ENCODE measurements at regions not wholly inside any gene's neighbourhood (a gene's known extent, or its start where the extent isn't known, plus 50 kb on each side); places are given as distances from the start of the nearest gene placed in this dataset.
"Not testable (repeated sequence)": the region's sequence is repeated elsewhere in the genome, so short reads cannot be mapped to it uniquely, and the experiment has no call there.

- no peak for DNase-seq
These were observed 156.6 kb downstream of the YIPF5 start for GRCh38 chr5:144013816-144014215.

GRCh38 chr5:144015961-144016360, 154.5 kb downstream of the YIPF5 start:
- no peak for DNase-seq

GRCh38 chr5:144017119-144017518, 153.3 kb downstream of the YIPF5 start:
- peak; percentile 90 to 97 for DNase-seq

GRCh38 chr5:144017631-144018030, 152.8 kb downstream of the YIPF5 start:
- no peak for DNase-seq

- no peak for DNase-seq
These were observed 146.4 kb downstream of the YIPF5 start for GRCh38 chr5:144024090-144024489.

GRCh38 chr5:144024545-144024944, 145.9 kb downstream of the YIPF5 start:
- no peak for DNase-seq

- no peak for DNase-seq
These were observed 144.2 kb downstream of the YIPF5 start for GRCh38 chr5:144026286-144026685.

DNA sequence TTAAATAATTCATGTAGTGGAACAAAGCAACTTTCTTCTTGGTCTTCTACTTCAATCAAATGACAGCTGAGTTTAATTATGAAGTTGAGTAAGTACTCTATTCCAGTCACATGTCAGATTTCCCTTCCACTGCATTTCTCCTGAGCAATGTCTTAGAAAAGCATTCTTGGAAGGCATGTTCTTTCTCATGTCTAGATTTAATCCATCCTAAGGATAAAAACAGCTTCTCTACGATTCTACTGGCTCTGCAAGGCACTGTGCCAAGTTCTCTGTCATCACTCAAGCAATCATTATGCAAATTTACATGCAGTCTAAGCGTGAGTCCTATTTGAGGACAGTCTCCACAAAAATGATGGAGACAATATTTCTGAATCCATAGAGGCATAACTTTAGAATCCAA, 142.4 kb downstream of the YIPF5 start:
- peak in 1 of 2 experiments; percentile 4 for DNase-seq

DNA sequence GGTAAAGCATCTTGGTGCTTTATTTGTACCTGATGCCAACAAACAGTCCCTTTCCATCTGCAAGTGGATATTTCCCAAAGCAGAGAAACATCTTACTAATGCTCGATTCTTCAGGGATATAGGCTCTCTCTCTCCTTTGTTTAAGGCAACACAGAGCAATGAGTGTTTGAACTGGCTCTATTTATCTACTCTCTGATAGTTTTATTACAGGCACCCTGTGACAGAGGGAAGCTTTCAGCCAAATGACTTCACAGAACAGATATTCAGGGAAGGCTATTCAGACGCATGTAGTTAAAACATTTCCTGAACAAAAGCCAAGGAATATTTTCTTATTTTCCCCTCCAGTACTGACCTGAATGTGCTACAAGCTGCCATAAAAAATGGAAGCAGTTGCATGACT, 141.8 kb downstream of the YIPF5 start:
- DNase-seq = no peak

GRCh38 chr5:144030904-144031303, 139.6 kb downstream of the YIPF5 start:
- DNase-seq = no peak

GRCh38 chr5:144032375-144032774, 138.1 kb downstream of the YIPF5 start:
- DNase-seq = no peak

GRCh38 chr5:144033486-144033885, 137.0 kb downstream of the YIPF5 start:
- DNase-seq = no peak

DNA sequence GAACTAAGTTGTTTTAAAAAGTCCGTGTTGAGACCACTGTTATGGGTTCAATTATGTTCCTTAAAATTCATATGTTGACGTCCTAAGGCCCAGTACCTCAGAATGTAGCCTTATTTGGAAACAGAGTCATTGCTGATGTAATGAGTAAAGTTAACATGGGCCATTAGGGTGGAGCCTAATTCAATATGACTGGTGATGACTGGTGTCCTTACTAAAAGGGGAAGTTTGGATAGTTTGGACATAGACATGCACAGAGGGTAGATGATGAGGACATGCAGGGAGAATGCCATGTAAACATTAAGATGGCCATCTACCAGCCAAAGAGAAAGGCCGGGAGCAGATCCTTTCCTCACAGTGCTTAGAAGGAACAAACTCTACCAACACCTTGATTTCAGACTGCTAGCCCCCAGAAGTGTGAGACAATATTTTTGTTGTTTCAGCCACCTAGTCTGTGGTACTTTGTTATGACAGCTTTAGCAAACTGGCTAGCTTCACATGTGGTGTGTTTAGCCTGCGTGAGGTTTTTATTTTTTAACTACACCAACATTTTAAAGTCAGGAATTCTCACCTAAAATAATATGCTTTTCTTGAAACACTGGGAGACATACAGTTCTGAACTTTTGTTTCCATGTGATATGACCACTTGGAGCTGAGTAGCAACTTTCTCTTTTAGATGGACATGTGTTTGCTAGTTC, 135.3 kb downstream of the YIPF5 start:
- no peak for DNase-seq

- DNase-seq = no peak
These were observed 134.0 kb downstream of the YIPF5 start for GRCh38 chr5:144036476-144036875.

DNA sequence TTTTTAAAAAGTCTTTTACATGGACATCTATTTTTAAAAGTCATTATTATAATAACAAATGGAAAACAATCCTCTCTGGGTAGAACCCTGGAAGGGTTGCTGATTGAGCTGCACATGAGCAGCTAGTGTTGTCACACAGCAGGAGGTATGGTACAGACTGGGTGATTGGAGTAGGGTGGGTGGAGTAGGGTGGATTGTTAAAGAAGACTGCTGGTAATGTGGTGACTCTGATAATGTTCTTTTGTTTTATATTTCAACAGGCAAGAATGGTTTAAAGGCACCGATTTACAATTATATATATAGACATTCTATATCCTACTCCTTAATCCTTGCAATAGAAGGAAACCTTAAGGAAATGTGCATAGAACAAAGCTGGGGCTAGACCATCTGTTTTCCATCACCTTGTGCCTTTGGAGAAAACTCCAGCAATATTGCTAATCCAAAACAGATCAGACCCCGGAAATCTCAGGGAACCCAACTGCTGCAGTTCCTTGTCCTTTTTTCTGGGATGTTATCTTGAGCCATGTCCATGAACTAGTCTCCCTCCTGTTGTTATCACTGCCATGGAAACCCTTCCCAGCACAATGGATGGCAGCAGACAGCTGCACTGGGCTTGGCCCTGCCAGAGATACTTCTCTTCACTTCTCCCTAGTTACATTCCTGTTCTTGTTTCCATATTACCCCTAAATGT, 129.7 kb downstream of the YIPF5 start:
- DNase-seq = peak in 1 of 2 experiments; percentile 1

DNA sequence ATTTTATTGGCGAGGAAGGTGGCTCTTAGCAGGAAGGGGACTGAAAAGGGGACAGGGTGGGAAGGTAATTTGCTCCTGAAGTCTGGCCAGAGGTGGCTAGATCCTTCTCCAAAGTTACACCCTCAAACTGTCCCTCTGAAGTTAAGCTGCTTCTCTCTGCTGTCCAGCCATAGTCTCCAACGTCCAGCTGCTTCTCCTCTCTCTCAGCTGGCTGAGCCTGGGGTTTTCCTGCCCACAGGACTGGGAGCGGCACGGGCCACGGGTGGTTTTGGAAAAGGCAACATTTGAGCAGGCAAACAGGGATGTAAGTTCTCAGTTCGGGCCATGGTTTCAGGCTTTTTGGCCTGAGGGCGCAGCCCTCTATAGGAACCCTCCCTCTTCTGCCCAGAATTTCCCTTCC, 128.3 kb downstream of the YIPF5 start:
- no peak for DNase-seq

DNA sequence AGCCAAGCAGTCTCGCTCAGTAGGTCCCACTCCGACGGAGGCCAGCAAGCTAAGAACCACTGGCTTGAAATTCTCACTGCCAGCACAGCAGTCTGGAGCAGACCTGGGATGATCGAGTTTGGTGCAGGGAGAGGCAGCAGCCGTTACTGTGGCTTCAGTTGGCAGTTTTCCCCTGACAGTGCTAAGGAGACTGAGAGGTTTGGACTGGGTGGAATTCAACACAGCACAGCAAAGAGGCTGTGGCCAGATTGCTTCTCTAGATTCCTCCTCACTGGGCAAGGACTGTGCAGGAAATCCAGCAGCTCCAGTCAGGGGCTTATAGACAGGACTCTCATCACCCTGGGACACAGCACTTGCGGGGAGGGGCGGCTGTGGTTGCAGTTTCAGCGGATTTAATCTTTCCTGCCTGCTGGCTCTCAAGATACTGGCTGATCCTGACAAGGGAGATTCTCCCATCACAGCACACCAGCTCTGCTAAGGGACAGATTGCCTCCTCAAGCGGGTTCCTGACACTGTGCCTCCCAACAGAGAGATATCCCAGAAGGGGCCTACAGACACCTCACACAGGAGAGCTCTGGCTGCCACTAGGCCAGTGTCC, 122.1 kb downstream of the YIPF5 start:
- peak in 1 of 2 experiments; percentile 53 for DNase-seq

GRCh38 chr5:144055391-144055790, 115.1 kb downstream of the YIPF5 start:
- not testable (repeated sequence) for DNase-seq

- DNase-seq = not testable (repeated sequence)
These were observed 110.4 kb downstream of the YIPF5 start for GRCh38 chr5:144060091-144060490.

DNA sequence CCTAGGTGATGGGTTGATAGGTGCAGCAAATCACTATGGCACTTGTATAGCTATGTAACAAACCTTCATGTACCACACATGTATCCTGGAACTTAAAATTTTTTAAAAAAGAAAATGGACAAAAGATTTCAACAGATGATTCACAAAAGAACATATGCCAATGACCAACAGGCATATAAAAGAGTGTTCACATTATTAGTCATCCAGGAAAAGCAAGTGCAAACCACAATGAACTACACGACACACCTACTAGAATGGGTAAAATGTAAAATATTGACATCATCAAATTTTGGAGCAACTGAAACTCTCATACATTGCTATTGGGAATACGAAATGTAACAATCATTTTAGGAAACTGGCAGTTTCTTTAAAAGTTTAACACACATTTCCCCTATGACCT, 109.9 kb downstream of the YIPF5 start:
- DNase-seq = no peak

GRCh38 chr5:144065786-144066185, 104.7 kb downstream of the YIPF5 start:
- DNase-seq = no peak

DNA sequence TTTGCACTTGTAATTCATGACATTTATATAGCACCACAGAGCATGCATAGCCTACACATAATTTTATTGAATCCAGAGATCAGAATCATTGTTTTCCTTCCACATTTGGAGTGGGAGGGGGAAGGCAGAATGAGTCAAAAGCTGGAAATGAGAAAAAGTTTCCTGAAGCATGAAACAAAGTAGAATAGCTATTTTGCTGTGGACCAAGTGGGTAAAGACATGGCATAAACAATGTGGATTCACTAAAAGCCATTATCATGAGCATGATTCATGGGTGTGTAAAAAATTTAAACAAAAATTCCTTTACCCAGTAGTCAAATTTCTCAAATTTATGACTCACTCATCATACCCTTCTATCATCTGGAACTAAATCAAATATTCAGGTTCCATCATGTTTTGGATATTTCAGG, 97.9 kb downstream of the YIPF5 start:
- DNase-seq = no peak

- no peak for DNase-seq
These were observed 93.9 kb downstream of the YIPF5 start for GRCh38 chr5:144076521-144077083.

- DNase-seq = no peak
These were observed 87.3 kb downstream of the YIPF5 start for GRCh38 chr5:144083185-144083584.
